H1 (cell line): ENCODE measurements at regions not wholly inside any gene's neighbourhood (a gene's known extent, or its start where the extent isn't known, plus 50 kb on each side); places are given as distances from the start of the nearest gene placed in this dataset.

Source experiments
- CTCF ChIA-PET: fragments of 300-600 bp; sonication (Branson Sonifier 250); formaldehyde crosslinking; loops from one replicate; lab custom pipeline; 2021; ENCODE audit not compliant: partially characterized antibody; lab: Charles Lee
- POLR2A ChIA-PET: fragments of 300-600 bp; sonication (Branson Sonifier 250); formaldehyde crosslinking; loops from one replicate; lab custom pipeline; 2021; ENCODE audit warnings: inconsistent platforms; ENCODE audit not compliant: partially characterized antibody; lab: Charles Lee
- DNase-seq, 2 experiments: peaks; one replicate each; pipeline versions ENCODE4 v3.0.0 to v3.0.0-alpha.2; 2010 to 2022; ENCODE audit warnings: low spot score in 2 of 2, low read depth in 1 of 2, mixed read lengths in 1 of 2
- FAIRE-seq: peaks from 2 replicates; lab custom pipeline; 2011; peaks lifted over from hg19 to GRCh38; lab: Jason Lieb, UNC
- H2AFZ ChIP-seq: 2 replicates; pipeline ENCODE4 v1.8.1; 2012; ENCODE audit warnings: low read length, inconsistent platforms
- H2AK5ac ChIP-seq: 2 replicates; pipeline ENCODE4 v1.6.1; 2013; ENCODE audit warnings: low read depth, low read length
- H2BK120ac ChIP-seq: replicated peaks from 2 replicates; pipeline ENCODE3; 2013; ENCODE audit warnings: low read depth, low read length, inconsistent platforms
- H2BK12ac ChIP-seq: 2 replicates; pipeline ENCODE4 v1.6.1; 2013; ENCODE audit warnings: low read depth, low read length
- H2BK15ac ChIP-seq: 2 replicates; pipeline ENCODE4 v1.6.1; 2013; ENCODE audit warnings: low read length
- H2BK20ac ChIP-seq: 2 replicates; pipeline ENCODE4 v1.6.1; 2013; ENCODE audit warnings: low read length
- H2BK5ac ChIP-seq: 2 replicates; pipeline ENCODE4 v1.6.1; 2013; ENCODE audit warnings: low read depth, low read length
- H3K14ac ChIP-seq: 2 replicates; pipeline ENCODE4 v1.6.1; 2013; ENCODE audit warnings: inconsistent platforms; ENCODE audit not compliant: insufficient read length
- H3K18ac ChIP-seq: 2 replicates; pipeline ENCODE4 v1.6.1; 2013; ENCODE audit warnings: low read length; ENCODE audit errors: extremely low read depth
- H3K23ac ChIP-seq: 2 replicates; pipeline ENCODE4 v1.6.1; 2013; ENCODE audit warnings: inconsistent platforms; ENCODE audit not compliant: insufficient read length
- H3K23me2 ChIP-seq: 2 replicates; pipeline ENCODE4 v1.6.1; 2013; ENCODE audit warnings: low read depth, low read length
- H3K27ac ChIP-seq: 2 replicates; pipeline ENCODE4 v1.6.1; 2011; ENCODE audit warnings: low read depth, low read length, inconsistent platforms
- H3K27me3 ChIP-seq, 4 experiments: replicated peaks in 1 of 4; 1 replicate in 1 of 4; 2 replicates in 3 of 4; pipeline versions ENCODE4 v1.6.1 to v1.8.1; 2011 to 2013; ENCODE audit warnings: low read length in 3 of 4, mild to moderate bottlenecking in 3 of 4, inconsistent platforms in 2 of 4, mixed read lengths in 2 of 4, moderate library complexity in 1 of 4; ENCODE audit not compliant: control insufficient read depth in 3 of 4, insufficient read depth in 3 of 4; ENCODE audit errors: extremely low read depth in 1 of 4
- H3K36me3 ChIP-seq, 4 experiments: 2 replicates each; pipeline versions ENCODE4 v1.6.1 to v1.8.1; 2011 to 2013; ENCODE audit warnings: mild to moderate bottlenecking in 4 of 4, low read length in 3 of 4, moderate library complexity in 2 of 4, control low read depth in 1 of 4, inconsistent platforms in 1 of 4; ENCODE audit not compliant: insufficient read depth in 4 of 4, control insufficient read depth in 2 of 4
- H3K4ac ChIP-seq: replicated peaks from 2 replicates; pipeline ENCODE3; 2013; ENCODE audit warnings: low read length, low read depth, mixed read lengths, inconsistent platforms; ENCODE audit not compliant: insufficient read length
- H3K4me1 ChIP-seq, 4 experiments: replicated peaks in 1 of 4; 1 replicate in 1 of 4; 2 replicates in 3 of 4; pipeline versions ENCODE4 v1.6.1 to v1.8.1; 2011 to 2013; ENCODE audit warnings: low read length in 3 of 4, inconsistent platforms in 2 of 4, mixed read lengths in 1 of 4; ENCODE audit not compliant: insufficient read depth in 4 of 4, control insufficient read depth in 3 of 4
- H3K4me2 ChIP-seq, 2 experiments: 2 replicates each; pipeline versions ENCODE4 v1.6.1 to v1.8.1; 2011 to 2013; ENCODE audit warnings: low read depth in 2 of 2, low read length in 2 of 2, control low read depth in 1 of 2, inconsistent platforms in 1 of 2, mild to moderate bottlenecking in 1 of 2; ENCODE audit not compliant: insufficient read depth in 1 of 2
- H3K4me3 ChIP-seq, 4 experiments: fragments of 200-600, 300-600 bp in 1 of 4; sonication (generic), shearing (Covaris generic), sonication (Bioruptor Twin) in 1 of 4; 2 replicates each; pipeline versions ENCODE4 v1.5.1 to v1.8.1; 2011 to 2016; ENCODE audit warnings: low read length in 4 of 4, low read depth in 3 of 4, control low read depth in 2 of 4, inconsistent platforms in 2 of 4, mild to moderate bottlenecking in 2 of 4, mixed read lengths in 1 of 4, moderate library complexity in 1 of 4; ENCODE audit not compliant: insufficient read depth in 2 of 4; ENCODE audit errors: extremely low read depth in 1 of 4
- H3K56ac ChIP-seq: replicated peaks from 2 replicates; pipeline ENCODE3; 2013; ENCODE audit warnings: low read depth, mild to moderate bottlenecking, mixed read lengths, low read length, inconsistent platforms; ENCODE audit not compliant: insufficient read length
- H3K79me1 ChIP-seq: 2 replicates; pipeline ENCODE4 v1.6.1; 2013; ENCODE audit warnings: low read depth, low read length, control low read depth
- H3K79me2 ChIP-seq, 2 experiments: 2 replicates each; pipeline versions ENCODE4 v1.6.1 to v1.8.1; 2012 to 2013; ENCODE audit warnings: low read length in 2 of 2, mild to moderate bottlenecking in 2 of 2, inconsistent platforms in 1 of 2; ENCODE audit not compliant: insufficient read depth in 2 of 2, control insufficient read depth in 1 of 2
- H3K9ac ChIP-seq, 4 experiments: replicated peaks in 1 of 4; 1 replicate in 1 of 4; 2 replicates in 3 of 4; pipeline versions ENCODE4 v1.6.1 to v1.8.1; 2011 to 2013; ENCODE audit warnings: low read depth in 3 of 4, low read length in 3 of 4, control low read depth in 2 of 4, mild to moderate bottlenecking in 2 of 4, moderate library complexity in 2 of 4, inconsistent platforms in 1 of 4; ENCODE audit errors: extremely low read depth in 1 of 4
- H3K9me3 ChIP-seq, 2 experiments: 2 replicates each; pipeline versions ENCODE4 v1.6.1 to v1.8.1; 2012 to 2013; ENCODE audit warnings: mild to moderate bottlenecking in 2 of 2, moderate library complexity in 2 of 2, control low read depth in 1 of 2, inconsistent platforms in 1 of 2, low read depth in 1 of 2, low read length in 1 of 2, mixed read lengths in 1 of 2; ENCODE audit not compliant: insufficient read depth in 2 of 2
- H4K20me1 ChIP-seq, 2 experiments: replicated peaks in 1 of 2; 2 replicates each; pipeline versions ENCODE3 to v1.8.1; 2011 to 2013; ENCODE audit warnings: inconsistent platforms in 2 of 2, low read length in 2 of 2, mild to moderate bottlenecking in 1 of 2; ENCODE audit not compliant: insufficient read depth in 2 of 2, control insufficient read depth in 1 of 2
- H4K5ac ChIP-seq: 2 replicates; pipeline ENCODE4 v1.6.1; 2013; ENCODE audit warnings: low read length, low read depth, mixed read lengths, inconsistent platforms; ENCODE audit not compliant: insufficient read length
- H4K8ac ChIP-seq: 2 replicates; pipeline ENCODE4 v1.8.0; 2013; ENCODE audit warnings: mild to moderate bottlenecking, moderate library complexity, low read length, inconsistent platforms; ENCODE audit not compliant: insufficient read depth; ENCODE audit errors: extremely low read depth
- H4K91ac ChIP-seq: replicated peaks from 2 replicates; pipeline ENCODE3; 2013; ENCODE audit warnings: low read length, mixed read lengths, inconsistent platforms; ENCODE audit not compliant: insufficient read length
- SIRT6 ChIP-seq: IDR thresholded peaks from one replicate; pipeline ENCODE4 v1.7.1; 2012; ENCODE audit warnings: low read length, inconsistent platforms
- WGBS, 2 experiments: shearing (Covaris generic) in 1 of 2; methylation state at CpG; one replicate each; pipeline versions ENCODE4 v1.1.6 to v1.1.7; 2013 to 2015; ENCODE audit warnings: low lambda C conversion rate in 2 of 2, mixed read lengths in 2 of 2, inconsistent platforms in 1 of 2, low coverage in 1 of 2, missing lambda C conversion rate in 1 of 2; ENCODE audit not compliant: insufficient replicate concordance in 2 of 2, insufficient coverage in 1 of 2, insufficient read length in 1 of 2; ENCODE audit errors: extremely low coverage in 1 of 2, missing lambda C conversion rate in 1 of 2; 5-methylcytosine and 5-hydroxymethylcytosine counted together

- DNase-seq: no peak
- Histone ChIP-seq H2BK120ac (peak overlapping the region; percentile 15), H3K9ac (peak overlapping the region in 3 of 4 experiments; percentile 13 to 53 (median 30); a peak in 4 of 7 replicates), H3K56ac (no peak overlapping the region), H3K79me1 (no peaks in the 10 kb centered on the region), H3K36me3 (no peaks in the 10 kb centered on the region; a peak in 1 of 8 replicates), H4K8ac (no peak overlapping the region), H2BK12ac (no peak overlapping the region), H3K4ac (no peak overlapping the region), H3K4me2 (peak overlapping the region; percentile 63 to 89), H4K5ac (peak overlapping the region; percentile 86), H4K20me1 (peaks cover 6 to 15% of the 10 kb centered on the region in 2 experiments), H3K9me3 (no peaks in the 10 kb centered on the region), H2AFZ (no peak overlapping the region), H3K23me2 (peaks cover 14% of the 10 kb centered on the region), H2AK5ac (no peak overlapping the region)
- CTCF ChIA-PET: interaction anchor here (1.6 kb wide), 1 partner anchor 206 kb away, joined by 3 read pairs; no protein-coding TSS in a partner anchor
- no peak for FAIRE-seq
- no peak for TF ChIP-seq SIRT6
- TF ChIP-seq, all 59 proteins: peak for 0
- Histone ChIP-seq H3K4me3 (peak overlapping the region; percentile 47 to 93 (median 92)), H3K79me2 (peaks cover 13 to 65% of the 10 kb centered on the region in 2 experiments; a peak in 3 of 4 replicates), H2BK15ac (no peak overlapping the region), H3K18ac (no peak overlapping the region), H3K27me3 (no peaks in the 10 kb centered on the region), H3K14ac (no peak overlapping the region), H4K91ac (no peak overlapping the region), H3K4me1 (peaks cover 0 to 21% (median 6%) of the 10 kb centered on the region in 4 experiments; a peak in 3 of 7 replicates), H3K23ac (no peak overlapping the region), H2BK20ac (no peak overlapping the region), H3K27ac (peak overlapping the region; percentile 4; the same call in 1 of the 2 replicates), H2BK5ac (peak overlapping the region; percentile 64; the same call in 1 of the 2 replicates)
- POLR2A ChIA-PET: interaction anchor here (0.7 to 8.0 kb wide), 7 partner anchors 32 to 324 kb away, joined by 3 to 278 read pairs (median 3); partner anchors contain the start of gene SF3B4
- 32% methylated on average over 4 of the region's 4 CpGs; no CpG with 5 or more reads in 1 of the 2 experiments for WGBS, 2 experiments
Observed at GRCh38 chr1:149844650-149845255, 54.6 kb upstream of the BOLA1 start.
